ENCODE measurements at regions not wholly inside any gene's neighbourhood (a gene's known extent, or its start where the extent isn't known, plus 50 kb on each side); places are given as distances from the start of the nearest gene placed in this dataset.
"Not testable (repeated sequence)": the region's sequence is repeated elsewhere in the genome, so short reads cannot be mapped to it uniquely, and the experiment has no call there.

- DNase-seq = no peak
These were observed 778.6 kb downstream of the CDH11 start for GRCh38 chr16:64343061-64343819.

- DNase-seq = not testable (repeated sequence)
These were observed 780.5 kb downstream of the CDH11 start for GRCh38 chr16:64341336-64341735.

- no peak for DNase-seq
These were observed 782.7 kb downstream of the CDH11 start for GRCh38 chr16:64339052-64339770.

- DNase-seq = no peak
These were observed 800.0 kb downstream of the CDH11 start for GRCh38 chr16:64321881-64322280.

- DNase-seq = no peak
These were observed 800.8 kb downstream of the CDH11 start for GRCh38 chr16:64321066-64321465.

- DNase-seq = no peak
These were observed 804.3 kb downstream of the CDH11 start for GRCh38 chr16:64317601-64318000.

- DNase-seq = no peak
These were observed 808.1 kb downstream of the CDH11 start for GRCh38 chr16:64313726-64314125.

- no peak for DNase-seq
These were observed 808.9 kb downstream of the CDH11 start for GRCh38 chr16:64312980-64313379.

GRCh38 chr16:64312292-64312691 is 809.6 kb downstream of the CDH11 start:
- DNase-seq = no peak

GRCh38 chr16:64311241-64311640 is 810.6 kb downstream of the CDH11 start:
- no peak for DNase-seq

GRCh38 chr16:64309398-64310110 is 812.3 kb downstream of the CDH11 start:
- DNase-seq = no peak

GRCh38 chr16:64308721-64309120 is 813.1 kb downstream of the CDH11 start:
- no peak for DNase-seq

GRCh38 chr16:64307431-64307830 is 814.4 kb downstream of the CDH11 start:
- DNase-seq = no peak

- DNase-seq = no peak
These were observed 816.2 kb downstream of the CDH11 start for GRCh38 chr16:64305663-64306062.

- DNase-seq = no peak
These were observed 816.9 kb downstream of the CDH11 start for GRCh38 chr16:64304951-64305350.

GRCh38 chr16:64304396-64304795 is 817.5 kb downstream of the CDH11 start:
- DNase-seq = no peak

- no peak for DNase-seq
These were observed 823.8 kb downstream of the CDH11 start for GRCh38 chr16:64297863-64298600.

GRCh38 chr16:64295466-64295865 is 826.4 kb downstream of the CDH11 start:
- DNase-seq = no peak

GRCh38 chr16:64292953-64293352 is 828.9 kb downstream of the CDH11 start:
- no peak for DNase-seq

- DNase-seq = no peak
These were observed 829.7 kb downstream of the CDH11 start for GRCh38 chr16:64292161-64292560.

- no peak for DNase-seq
These were observed 831.4 kb downstream of the CDH11 start for GRCh38 chr16:64290461-64290860.

- no peak for DNase-seq
These were observed 834.0 kb downstream of the CDH11 start for GRCh38 chr16:64287655-64288528.

Data from NCI-H2029 treated with DMSO at 0.1 percent for 48 hours (cell line).